HEK293 (cell line): ENCODE measurements at regions not wholly inside any gene's neighbourhood (a gene's known extent, or its start where the extent isn't known, plus 50 kb on each side); places are given as distances from the start of the nearest gene placed in this dataset.

Experiments
- CTCF ChIA-PET: fragments of 350-600 bp; formaldehyde crosslinking; extraction: SDS; loops from one replicate; lab custom pipeline; 2021; ENCODE audit warnings: antibody characterized with exemption; lab: Yijun Ruan, JAX
- POLR2A ChIA-PET: fragments of 300-600 bp; formaldehyde crosslinking; extraction: SDS; loops from one replicate; lab custom pipeline; 2020; ENCODE audit warnings: antibody characterized with exemption, inconsistent platforms; lab: Yijun Ruan, JAX
- H3K27ac ChIP-seq: fragments of 200-500 bp; sonication (Bioruptor generic); 2 replicates; pipeline ENCODE4 v1.5.1; 2014; ENCODE audit warnings: low read depth, low read length, control low read depth, inconsistent platforms; ENCODE audit errors: extremely low read depth
- H3K36me3 ChIP-seq, 2 experiments: fragments of 200-500 bp in 1 of 2; sonication (Bioruptor generic) in 1 of 2; 1 replicate in 1 of 2; 2 replicates in 1 of 2; pipeline ENCODE4 v1.5.1; 2014 to 2017; ENCODE audit warnings: inconsistent platforms in 2 of 2, low read length in 2 of 2; ENCODE audit not compliant: control insufficient read depth in 2 of 2, insufficient read depth in 1 of 2
- H3K4me1 ChIP-seq: fragments of 200-500 bp; sonication (Bioruptor generic); 2 replicates; pipeline ENCODE4 v1.5.1; 2014; ENCODE audit warnings: mild to moderate bottlenecking, low read length, inconsistent platforms; ENCODE audit not compliant: control insufficient read depth, insufficient read depth
- H3K4me3 ChIP-seq: 2 replicates; pipeline ENCODE4 v1.5.1; 2011; ENCODE audit warnings: low read depth, mild to moderate bottlenecking, control low read depth, low read length, moderate library complexity
- H3K9me3 ChIP-seq: fragments of 200-500 bp; sonication (Bioruptor generic); 2 replicates; pipeline ENCODE4 v1.5.1; 2014; ENCODE audit warnings: low read depth, low read length, inconsistent platforms; ENCODE audit not compliant: control insufficient read depth, insufficient read depth
- HOXA7 ChIP-seq: sonication (generic); formaldehyde crosslinking; IDR thresholded peaks from 2 replicates; pipeline ENCODE4 v1.8.1; 2022; ENCODE audit warnings: missing genetic modification reagents, borderline replicate concordance
- KLF8 ChIP-seq: fragments of 450-650 bp; formaldehyde crosslinking; IDR thresholded peaks from 2 replicates; pipeline ENCODE4 v1.5.1; 2016; ENCODE audit warnings: missing biosample characterization, missing genetic modification characterization
- YY2 ChIP-seq: fragments of 450-650 bp; formaldehyde crosslinking; IDR thresholded peaks from 2 replicates; pipeline ENCODE4 v1.5.1; 2016; ENCODE audit warnings: missing biosample characterization, missing genetic modification characterization
- ZNF16 ChIP-seq: fragments of 450-650 bp; formaldehyde crosslinking; IDR thresholded peaks from 2 replicates; pipeline ENCODE4 v1.5.1; 2016; ENCODE audit warnings: low read depth, missing biosample characterization, missing genetic modification characterization
- ZNF214 ChIP-seq: fragments of 450-650 bp; formaldehyde crosslinking; IDR thresholded peaks from 2 replicates; pipeline ENCODE4 v1.5.1; 2017; ENCODE audit warnings: missing biosample characterization, mild to moderate bottlenecking, missing genetic modification characterization, borderline replicate concordance
- ZNF302 ChIP-seq: fragments of 450-650 bp; formaldehyde crosslinking; IDR thresholded peaks from 2 replicates; pipeline ENCODE4 v1.5.1; 2016; ENCODE audit warnings: missing biosample characterization, missing genetic modification characterization, low read depth
- ZNF423 ChIP-seq: fragments of 450-650 bp; formaldehyde crosslinking; IDR thresholded peaks from 2 replicates; pipeline ENCODE4 v1.5.1; 2016; ENCODE audit warnings: missing biosample characterization, missing genetic modification characterization
- ZNF560 ChIP-seq: fragments of 450-650 bp; formaldehyde crosslinking; IDR thresholded peaks from 2 replicates; pipeline ENCODE4 v1.5.1; 2017; ENCODE audit warnings: missing biosample characterization, missing genetic modification characterization, borderline replicate concordance
- ZNF596 ChIP-seq: fragments of 450-650 bp; IDR thresholded peaks from 2 replicates; pipeline ENCODE4 v1.5.0; 2018; ENCODE audit warnings: missing biosample characterization, mild to moderate bottlenecking, missing genetic modification characterization, moderate library complexity
- ZNF707 ChIP-seq: fragments of 450-650 bp; formaldehyde crosslinking; IDR thresholded peaks from 2 replicates; pipeline ENCODE4 v1.5.1; 2016; ENCODE audit warnings: missing biosample characterization, missing genetic modification characterization
- ZSCAN16 ChIP-seq: fragments of 450-650 bp; formaldehyde crosslinking; IDR thresholded peaks from 2 replicates; pipeline ENCODE4 v1.5.1; 2016; ENCODE audit warnings: missing biosample characterization, missing genetic modification characterization
- TF ChIP-seq, protein P1 (sequence below): fragments of 450-650 bp; formaldehyde crosslinking; IDR thresholded peaks from 2 replicates; pipeline ENCODE4 v1.5.1; 2016; ENCODE audit warnings: missing biosample characterization, missing genetic modification characterization
- TF ChIP-seq, protein P2 (sequence below): fragments of 450-650 bp; formaldehyde crosslinking; IDR thresholded peaks from 2 replicates; pipeline ENCODE4 v1.5.1; 2016; ENCODE audit warnings: missing biosample characterization, missing genetic modification characterization
- TF ChIP-seq, protein P3 (sequence below): fragments of 450-650 bp; formaldehyde crosslinking; IDR thresholded peaks from 2 replicates; pipeline ENCODE4 v1.5.1; 2016; ENCODE audit warnings: missing biosample characterization, missing genetic modification characterization
- TF ChIP-seq, protein P4 (sequence below): IDR thresholded peaks from 2 replicates; pipeline ENCODE4 v1.6.1; 2011; ENCODE audit warnings: mild to moderate bottlenecking, low read depth, low read length, borderline replicate concordance
- TF ChIP-seq, protein P5 (sequence below): fragments of 450-650 bp; formaldehyde crosslinking; IDR thresholded peaks from 2 replicates; pipeline ENCODE4 v1.5.0; 2017; ENCODE audit warnings: missing biosample characterization, missing genetic modification characterization, borderline replicate concordance

DNA sequence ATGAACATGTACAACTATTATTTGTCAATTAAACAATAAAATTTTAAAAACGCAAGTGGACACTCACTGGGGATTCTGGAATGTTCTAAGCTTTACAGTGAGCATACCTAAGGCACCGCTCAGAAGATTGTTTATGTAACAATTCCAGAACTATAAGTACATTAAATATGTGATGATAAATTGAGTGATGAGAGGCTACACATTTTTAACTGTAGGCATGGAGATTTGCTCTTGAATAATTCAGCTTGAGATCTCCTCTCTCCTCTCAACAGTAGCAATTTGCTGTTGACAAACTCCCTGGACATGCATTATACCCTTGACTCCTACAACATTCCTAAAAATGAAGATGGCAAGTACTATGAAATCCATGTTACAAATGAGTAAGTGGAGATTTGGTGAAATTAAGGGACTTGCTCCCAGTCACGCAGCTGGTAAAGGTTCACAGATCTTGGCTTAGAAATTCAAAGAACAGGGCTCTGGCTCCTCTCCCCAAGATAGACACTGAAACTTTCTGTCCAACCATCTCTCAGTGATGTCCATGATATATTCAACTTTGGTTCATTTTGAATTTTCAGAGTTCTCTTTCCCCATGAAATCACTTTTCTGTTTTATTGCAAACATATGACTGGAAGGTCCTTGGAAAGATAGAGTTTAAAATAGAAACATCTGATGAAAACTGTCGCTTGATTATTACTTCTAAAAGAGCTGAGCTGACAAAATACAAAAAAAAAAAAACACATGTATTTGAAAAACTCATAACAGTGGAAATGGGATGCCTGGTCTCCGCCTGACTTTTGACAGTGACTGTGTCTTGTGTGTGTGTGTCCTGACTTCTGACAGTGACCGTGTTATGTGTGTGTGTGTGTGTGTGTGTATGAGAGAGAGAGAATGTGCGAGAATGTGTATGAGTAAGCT is 488.3 kb downstream of the TNS3 start (continued):
- no peak for TF ChIP-seq ZNF596 (tag by site-specific recombination)
- TF ChIP-seq, protein P1, sequence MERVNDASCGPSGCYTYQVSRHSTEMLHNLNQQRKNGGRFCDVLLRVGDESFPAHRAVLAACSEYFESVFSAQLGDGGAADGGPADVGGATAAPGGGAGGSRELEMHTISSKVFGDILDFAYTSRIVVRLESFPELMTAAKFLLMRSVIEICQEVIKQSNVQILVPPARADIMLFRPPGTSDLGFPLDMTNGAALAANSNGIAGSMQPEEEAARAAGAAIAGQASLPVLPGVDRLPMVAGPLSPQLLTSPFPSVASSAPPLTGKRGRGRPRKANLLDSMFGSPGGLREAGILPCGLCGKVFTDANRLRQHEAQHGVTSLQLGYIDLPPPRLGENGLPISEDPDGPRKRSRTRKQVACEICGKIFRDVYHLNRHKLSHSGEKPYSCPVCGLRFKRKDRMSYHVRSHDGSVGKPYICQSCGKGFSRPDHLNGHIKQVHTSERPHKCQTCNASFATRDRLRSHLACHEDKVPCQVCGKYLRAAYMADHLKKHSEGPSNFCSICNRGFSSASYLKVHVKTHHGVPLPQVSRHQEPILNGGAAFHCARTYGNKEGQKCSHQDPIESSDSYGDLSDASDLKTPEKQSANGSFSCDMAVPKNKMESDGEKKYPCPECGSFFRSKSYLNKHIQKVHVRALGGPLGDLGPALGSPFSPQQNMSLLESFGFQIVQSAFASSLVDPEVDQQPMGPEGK, result no peak
- TF ChIP-seq, protein P2, sequence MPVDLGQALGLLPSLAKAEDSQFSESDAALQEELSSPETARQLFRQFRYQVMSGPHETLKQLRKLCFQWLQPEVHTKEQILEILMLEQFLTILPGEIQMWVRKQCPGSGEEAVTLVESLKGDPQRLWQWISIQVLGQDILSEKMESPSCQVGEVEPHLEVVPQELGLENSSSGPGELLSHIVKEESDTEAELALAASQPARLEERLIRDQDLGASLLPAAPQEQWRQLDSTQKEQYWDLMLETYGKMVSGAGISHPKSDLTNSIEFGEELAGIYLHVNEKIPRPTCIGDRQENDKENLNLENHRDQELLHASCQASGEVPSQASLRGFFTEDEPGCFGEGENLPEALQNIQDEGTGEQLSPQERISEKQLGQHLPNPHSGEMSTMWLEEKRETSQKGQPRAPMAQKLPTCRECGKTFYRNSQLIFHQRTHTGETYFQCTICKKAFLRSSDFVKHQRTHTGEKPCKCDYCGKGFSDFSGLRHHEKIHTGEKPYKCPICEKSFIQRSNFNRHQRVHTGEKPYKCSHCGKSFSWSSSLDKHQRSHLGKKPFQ (tag by site-specific recombination), result no peak
- TF ChIP-seq YY2 (tag by site-specific recombination), result no peak
- TF ChIP-seq ZNF214, result no peak
- no peak for TF ChIP-seq ZNF302
- no peak for TF ChIP-seq ZSCAN16

DNA sequence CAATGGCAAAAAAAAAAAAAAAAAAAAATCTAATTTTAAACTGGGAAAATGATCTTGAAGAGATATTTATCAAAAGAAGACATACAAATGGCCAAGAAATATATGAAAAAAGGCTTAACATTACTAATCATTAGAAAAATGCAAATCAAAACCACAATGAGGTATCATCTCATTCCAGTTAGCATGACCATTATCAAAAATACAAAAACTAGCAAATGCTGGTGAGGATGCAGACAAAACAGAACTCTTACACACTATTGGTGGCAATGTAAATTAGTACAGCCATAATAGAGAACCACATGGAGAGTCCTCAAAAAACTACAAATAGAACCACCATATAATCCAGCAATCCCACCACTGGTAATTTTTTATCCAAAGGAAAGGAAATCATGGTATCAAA is 489.6 kb downstream of the TNS3 start:
- TF ChIP-seq ZNF560 (tag by site-specific recombination) (no peak), HOXA7 (CRISPR knock-in tag) (no peak), ZNF16 (tag by site-specific recombination) (no peak), ZNF423 (tag by site-specific recombination) (no peak), KLF8 (tag by site-specific recombination) (no peak), ZNF707 (tag by site-specific recombination) (no peak)
- TF ChIP-seq, protein P3, sequence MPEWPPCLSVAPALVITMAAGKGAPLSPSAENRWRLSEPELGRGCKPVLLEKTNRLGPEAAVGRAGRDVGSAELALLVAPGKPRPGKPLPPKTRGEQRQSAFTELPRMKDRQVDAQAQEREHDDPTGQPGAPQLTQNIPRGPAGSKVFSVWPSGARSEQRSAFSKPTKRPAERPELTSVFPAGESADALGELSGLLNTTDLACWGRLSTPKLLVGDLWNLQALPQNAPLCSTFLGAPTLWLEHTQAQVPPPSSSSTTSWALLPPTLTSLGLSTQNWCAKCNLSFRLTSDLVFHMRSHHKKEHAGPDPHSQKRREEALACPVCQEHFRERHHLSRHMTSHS (tag by site-specific recombination), result no peak
- TF ChIP-seq, protein P1, result no peak
- TF ChIP-seq, protein P4, sequence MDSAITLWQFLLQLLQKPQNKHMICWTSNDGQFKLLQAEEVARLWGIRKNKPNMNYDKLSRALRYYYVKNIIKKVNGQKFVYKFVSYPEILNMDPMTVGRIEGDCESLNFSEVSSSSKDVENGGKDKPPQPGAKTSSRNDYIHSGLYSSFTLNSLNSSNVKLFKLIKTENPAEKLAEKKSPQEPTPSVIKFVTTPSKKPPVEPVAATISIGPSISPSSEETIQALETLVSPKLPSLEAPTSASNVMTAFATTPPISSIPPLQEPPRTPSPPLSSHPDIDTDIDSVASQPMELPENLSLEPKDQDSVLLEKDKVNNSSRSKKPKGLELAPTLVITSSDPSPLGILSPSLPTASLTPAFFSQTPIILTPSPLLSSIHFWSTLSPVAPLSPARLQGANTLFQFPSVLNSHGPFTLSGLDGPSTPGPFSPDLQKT, result no peak
- TF ChIP-seq, protein P5, sequence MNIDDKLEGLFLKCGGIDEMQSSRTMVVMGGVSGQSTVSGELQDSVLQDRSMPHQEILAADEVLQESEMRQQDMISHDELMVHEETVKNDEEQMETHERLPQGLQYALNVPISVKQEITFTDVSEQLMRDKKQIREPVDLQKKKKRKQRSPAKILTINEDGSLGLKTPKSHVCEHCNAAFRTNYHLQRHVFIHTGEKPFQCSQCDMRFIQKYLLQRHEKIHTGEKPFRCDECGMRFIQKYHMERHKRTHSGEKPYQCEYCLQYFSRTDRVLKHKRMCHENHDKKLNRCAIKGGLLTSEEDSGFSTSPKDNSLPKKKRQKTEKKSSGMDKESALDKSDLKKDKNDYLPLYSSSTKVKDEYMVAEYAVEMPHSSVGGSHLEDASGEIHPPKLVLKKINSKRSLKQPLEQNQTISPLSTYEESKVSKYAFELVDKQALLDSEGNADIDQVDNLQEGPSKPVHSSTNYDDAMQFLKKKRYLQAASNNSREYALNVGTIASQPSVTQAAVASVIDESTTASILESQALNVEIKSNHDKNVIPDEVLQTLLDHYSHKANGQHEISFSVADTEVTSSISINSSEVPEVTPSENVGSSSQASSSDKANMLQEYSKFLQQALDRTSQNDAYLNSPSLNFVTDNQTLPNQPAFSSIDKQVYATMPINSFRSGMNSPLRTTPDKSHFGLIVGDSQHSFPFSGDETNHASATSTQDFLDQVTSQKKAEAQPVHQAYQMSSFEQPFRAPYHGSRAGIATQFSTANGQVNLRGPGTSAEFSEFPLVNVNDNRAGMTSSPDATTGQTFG, result no peak
- Histone ChIP-seq H3K4me1 (no peaks in the 10 kb centered on the region), H3K27ac (no peak overlapping the region), H3K36me3 (no peaks in the 10 kb centered on the region), H3K9me3 (no peaks in the 10 kb centered on the region), H3K4me3 (no peak overlapping the region)
- POLR2A ChIA-PET, result interaction anchor here (0.7 kb wide), 1 partner anchor 238 kb away, joined by 9 read pairs; no protein-coding TSS in a partner anchor
- CTCF ChIA-PET, result interaction anchor here (1.3 to 3.8 kb wide), 2 partner anchors 9 to 1170 kb away, joined by 5 to 21 read pairs; no protein-coding TSS in a partner anchor
